ENCODE measurements at regions not wholly inside any gene's neighbourhood (a gene's known extent, or its start where the extent isn't known, plus 50 kb on each side); places are given as distances from the start of the nearest gene placed in this dataset.

DNA sequence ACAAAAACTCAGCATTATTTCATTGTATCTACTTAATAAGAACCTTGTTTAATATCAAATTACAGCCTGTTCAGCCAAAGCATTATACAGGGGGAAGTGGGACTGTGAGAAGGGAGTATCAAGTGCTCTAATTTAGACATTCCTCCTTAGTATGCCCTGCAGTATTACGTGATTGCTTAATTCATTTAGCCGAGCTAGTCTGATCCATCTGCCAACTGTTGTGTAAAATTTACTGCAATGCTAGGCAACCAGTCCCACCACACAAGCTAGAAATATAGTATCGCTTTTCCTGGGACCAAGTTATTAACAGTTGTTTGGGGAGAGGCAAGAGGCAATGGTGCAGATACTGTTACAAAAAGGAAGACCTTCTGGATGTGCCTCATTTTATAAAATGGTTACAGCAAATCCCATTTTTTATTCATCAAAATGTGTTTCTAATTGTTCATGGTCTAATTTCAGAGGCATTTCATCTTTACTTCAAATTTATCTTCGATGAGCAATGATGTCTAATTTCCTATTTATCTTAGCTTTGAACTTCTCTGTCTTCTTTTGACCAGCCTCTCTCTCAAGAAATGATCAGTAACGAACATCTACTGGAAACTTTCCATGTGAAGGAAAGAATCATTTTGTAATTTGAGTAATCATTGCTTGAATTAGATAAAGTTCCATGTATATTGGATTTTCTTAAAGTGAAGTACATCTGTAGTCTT lies 283.3 kb downstream of the DUSP10 start:
- peak; percentile 87 for DNase-seq (ENCODE audit: low read depth)

GRCh38 chr1:221459558-221459957 lies 282.3 kb downstream of the DUSP10 start:
- no peak for DNase-seq (ENCODE audit: low read depth)
- no peak for TF ChIP-seq CTCF (conservative IDR thresholded peaks at IDR 0.05; ENCODE audit: low read depth, low read length)
- H3K4me3 ChIP-seq (ENCODE audit: low read length): no peak overlapping the region

More for the DNA sequence above, 283.3 kb downstream of the DUSP10 start:
- no peak for TF ChIP-seq CTCF (conservative IDR thresholded peaks at IDR 0.05; ENCODE audit: low read depth, low read length)
- no peak overlapping the region for H3K4me3 ChIP-seq (ENCODE audit: low read length)

- DNase-seq (ENCODE audit: low read depth): no peak
- H3K4me3 ChIP-seq (ENCODE audit: low read length): no peak overlapping the region
- TF ChIP-seq CTCF (conservative IDR thresholded peaks at IDR 0.05; ENCODE audit: low read depth, low read length): no peak
These were observed 279.5 kb downstream of the DUSP10 start for GRCh38 chr1:221462345-221462744.

DNA sequence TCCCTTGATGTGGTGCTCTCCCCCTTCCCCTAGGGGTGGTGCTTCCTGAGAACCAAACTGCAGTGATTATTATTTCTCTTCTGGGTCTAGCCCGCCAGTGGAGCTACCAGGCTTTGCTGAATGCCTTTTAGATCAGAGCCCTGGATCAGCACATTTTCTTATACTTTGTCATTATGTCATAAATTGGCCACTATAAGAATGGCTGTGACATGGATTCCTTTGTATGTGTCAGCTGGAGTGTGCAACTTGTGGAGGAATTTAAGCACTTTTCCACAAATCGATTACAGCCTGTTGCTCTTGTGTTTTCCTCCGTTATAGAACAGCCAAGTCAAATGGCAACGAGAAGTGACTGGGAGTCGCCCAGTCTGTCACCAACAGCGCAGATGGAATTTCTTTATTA lies 273.3 kb downstream of the DUSP10 start:
- H3K4me3 ChIP-seq (ENCODE audit: low read length): no peak overlapping the region
- TF ChIP-seq CTCF (conservative IDR thresholded peaks at IDR 0.05; ENCODE audit: low read depth, low read length): no peak
- DNase-seq (ENCODE audit: low read depth): no peak

DNA sequence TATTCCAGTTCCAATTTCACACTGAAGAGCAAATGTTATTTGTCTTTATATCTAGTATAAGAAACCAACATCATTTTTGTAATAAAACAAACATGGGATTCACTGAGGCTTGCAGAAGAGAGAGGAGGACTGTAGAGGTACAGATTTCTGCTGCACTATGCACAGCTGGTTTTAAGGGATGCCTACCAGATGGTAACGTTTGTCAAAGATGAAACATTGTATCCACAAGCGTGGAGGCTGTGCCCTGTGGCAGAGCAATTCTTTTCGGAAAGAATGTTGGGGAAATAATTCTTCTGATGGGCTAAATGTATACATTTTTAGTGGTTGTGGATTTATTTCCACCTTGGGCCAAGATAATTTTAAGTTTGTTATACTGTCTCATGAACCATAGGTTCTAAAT lies 272.4 kb downstream of the DUSP10 start:
- DNase-seq (ENCODE audit: low read depth): no peak
- no peak overlapping the region for H3K4me3 ChIP-seq (ENCODE audit: low read length)
- TF ChIP-seq CTCF (conservative IDR thresholded peaks at IDR 0.05; ENCODE audit: low read depth, low read length): no peak

DNA sequence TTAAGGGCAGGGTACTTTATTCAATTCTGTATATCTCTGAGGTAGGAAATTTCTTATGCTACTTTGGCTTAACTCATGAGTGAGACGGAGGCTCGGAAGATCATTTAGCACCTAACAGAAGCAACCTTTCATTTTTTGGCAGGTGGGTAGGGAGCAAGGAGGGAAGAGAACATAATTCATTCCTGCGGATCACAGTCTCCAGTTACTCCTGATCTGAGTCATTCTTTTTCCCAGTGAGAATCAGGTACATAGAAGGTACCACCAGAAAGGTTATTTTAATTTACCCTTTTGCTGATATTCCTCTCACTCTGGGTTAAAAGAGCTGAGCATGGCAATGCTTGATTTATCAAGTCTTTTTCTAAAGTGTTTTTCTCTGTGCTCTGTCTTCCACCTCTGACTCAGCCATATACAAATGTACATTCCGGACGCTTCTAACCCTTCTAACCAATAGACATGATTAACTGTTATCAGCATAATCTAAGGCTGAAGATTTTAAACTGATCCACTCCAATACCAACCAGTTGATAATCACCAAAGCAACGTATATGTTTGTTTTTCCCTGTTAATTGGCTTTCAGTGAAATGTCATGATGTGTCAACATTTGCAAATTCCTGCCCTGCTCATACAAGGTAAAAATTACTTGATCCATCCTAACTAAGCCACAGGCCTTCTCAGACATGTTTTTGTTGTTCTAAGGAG lies 271.7 kb downstream of the DUSP10 start:
- no peak overlapping the region for H3K4me3 ChIP-seq (ENCODE audit: low read length)
- DNase-seq (ENCODE audit: low read depth): peak; percentile 38
- no peak for TF ChIP-seq CTCF (conservative IDR thresholded peaks at IDR 0.05; ENCODE audit: low read depth, low read length)

DNA sequence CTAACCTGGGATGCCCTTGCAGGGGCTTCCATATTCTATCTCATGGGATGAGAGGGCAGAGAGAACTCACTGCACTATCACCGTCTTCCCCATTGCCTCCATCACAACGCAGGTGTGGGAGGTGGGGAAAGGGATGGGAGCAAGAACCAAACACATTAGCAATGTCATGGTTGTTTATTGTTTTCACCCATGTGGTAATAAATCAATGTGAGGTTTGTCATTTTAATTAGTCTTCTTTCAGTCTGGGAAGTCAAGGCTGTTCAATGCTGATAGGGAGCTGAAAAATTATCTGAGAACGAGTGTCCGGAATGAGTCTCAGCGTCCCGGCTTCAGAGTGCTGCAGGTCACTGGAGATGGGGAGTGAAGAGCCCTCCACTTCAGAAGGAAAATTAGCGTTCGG lies 268.5 kb downstream of the DUSP10 start:
- no peak overlapping the region for H3K4me3 ChIP-seq (ENCODE audit: low read length)
- TF ChIP-seq CTCF (conservative IDR thresholded peaks at IDR 0.05; ENCODE audit: low read depth, low read length): no peak
- DNase-seq (ENCODE audit: low read depth): no peak

Measured in retinal pigment epithelial cell (primary cell).